ENCODE measurements at regions not wholly inside any gene's neighbourhood (a gene's known extent, or its start where the extent isn't known, plus 50 kb on each side); places are given as distances from the start of the nearest gene placed in this dataset.

GRCh38 chr10:31194986-31195385 is 124.0 kb upstream of the ZEB1 start:
- H3K36me3 Mint-ChIP-seq (ENCODE audit: low read depth): no peaks in the 10 kb centered on the region
- no peak for DNase-seq (ENCODE audit: low read depth, low spot score)
- TF ChIP-seq CTCF (conservative IDR thresholded peaks at IDR 0.05): no peak
- H3K4me3 Mint-ChIP-seq: no peak overlapping the region
- peaks cover 8% of the 10 kb centered on the region for H3K4me1 Mint-ChIP-seq
- H3K27me3 Mint-ChIP-seq (ENCODE audit: low read depth): no peaks in the 10 kb centered on the region
- no peaks in the 10 kb centered on the region for H3K9me3 Mint-ChIP-seq
- H3K27ac Mint-ChIP-seq (ENCODE audit: unreplicated experiment): peak overlapping the region; percentile 63

- TF ChIP-seq CTCF (conservative IDR thresholded peaks at IDR 0.05): no peak
- DNase-seq (ENCODE audit: low read depth, low spot score): no peak
- Mint-ChIP-seq H3K36me3 (ENCODE audit: low read depth) (no peaks in the 10 kb centered on the region), H3K27me3 (ENCODE audit: low read depth) (no peaks in the 10 kb centered on the region), H3K9me3 (no peaks in the 10 kb centered on the region), H3K4me3 (no peak overlapping the region), H3K27ac (ENCODE audit: unreplicated experiment) (no peak overlapping the region), H3K4me1 (peaks cover 8% of the 10 kb centered on the region)
Observed at GRCh38 chr10:31197886-31198285, 121.1 kb upstream of the ZEB1 start.

- Mint-ChIP-seq H3K27ac (ENCODE audit: unreplicated experiment) (no peak overlapping the region), H3K4me3 (no peak overlapping the region)
- DNase-seq (ENCODE audit: low read depth, low spot score): no peak
Observed at GRCh38 chr10:31204090-31204489, 114.9 kb upstream of the ZEB1 start.

GRCh38 chr10:31207636-31208035 is 111.4 kb upstream of the ZEB1 start:
- no peak for TF ChIP-seq CTCF (conservative IDR thresholded peaks at IDR 0.05)
- Mint-ChIP-seq H3K27me3 (ENCODE audit: low read depth) (no peaks in the 10 kb centered on the region), H3K36me3 (ENCODE audit: low read depth) (no peaks in the 10 kb centered on the region), H3K9me3 (peaks cover 3% of the 10 kb centered on the region), H3K4me1 (peaks cover 3% of the 10 kb centered on the region), H3K27ac (ENCODE audit: unreplicated experiment) (peak overlapping the region; percentile 19), H3K4me3 (no peak overlapping the region)
- DNase-seq (ENCODE audit: low read depth, low spot score): no peak

More at GRCh38 chr10:31204090-31204489, 114.9 kb upstream of the ZEB1 start:
- Mint-ChIP-seq H3K27me3 (ENCODE audit: low read depth) (no peaks in the 10 kb centered on the region), H3K4me1 (no peaks in the 10 kb centered on the region), H3K36me3 (ENCODE audit: low read depth) (no peaks in the 10 kb centered on the region), H3K9me3 (peaks cover 3% of the 10 kb centered on the region)
- no peak for TF ChIP-seq CTCF (conservative IDR thresholded peaks at IDR 0.05)

DNA sequence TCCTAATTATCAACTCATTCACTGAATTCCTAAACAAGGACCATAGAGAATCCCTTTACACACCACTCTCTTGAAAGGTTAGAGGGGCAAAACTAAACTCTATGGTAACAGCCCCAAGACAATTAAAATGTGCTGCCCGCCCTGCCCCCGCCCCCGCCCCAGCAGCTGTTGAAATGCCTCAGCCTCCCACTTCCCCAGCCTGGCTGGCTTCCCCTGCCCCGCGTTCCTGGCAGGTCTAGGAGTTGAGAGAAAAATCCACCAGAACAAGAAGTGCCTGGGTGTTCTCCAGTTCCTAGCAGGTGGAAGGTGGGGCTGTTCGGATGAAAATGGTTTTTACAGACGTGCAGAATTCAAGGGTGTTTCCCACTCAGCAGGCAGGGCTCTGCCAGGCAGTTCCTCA is 109.5 kb upstream of the ZEB1 start:
- no peak overlapping the region for H3K27ac Mint-ChIP-seq (ENCODE audit: unreplicated experiment)
- peaks cover 3% of the 10 kb centered on the region for H3K9me3 Mint-ChIP-seq
- no peaks in the 10 kb centered on the region for H3K36me3 Mint-ChIP-seq (ENCODE audit: low read depth)
- TF ChIP-seq CTCF (conservative IDR thresholded peaks at IDR 0.05): no peak
- H3K4me3 Mint-ChIP-seq: no peak overlapping the region
- H3K4me1 Mint-ChIP-seq: peaks cover 8% of the 10 kb centered on the region
- no peak for DNase-seq (ENCODE audit: low read depth, low spot score)
- no peaks in the 10 kb centered on the region for H3K27me3 Mint-ChIP-seq (ENCODE audit: low read depth)

DNA sequence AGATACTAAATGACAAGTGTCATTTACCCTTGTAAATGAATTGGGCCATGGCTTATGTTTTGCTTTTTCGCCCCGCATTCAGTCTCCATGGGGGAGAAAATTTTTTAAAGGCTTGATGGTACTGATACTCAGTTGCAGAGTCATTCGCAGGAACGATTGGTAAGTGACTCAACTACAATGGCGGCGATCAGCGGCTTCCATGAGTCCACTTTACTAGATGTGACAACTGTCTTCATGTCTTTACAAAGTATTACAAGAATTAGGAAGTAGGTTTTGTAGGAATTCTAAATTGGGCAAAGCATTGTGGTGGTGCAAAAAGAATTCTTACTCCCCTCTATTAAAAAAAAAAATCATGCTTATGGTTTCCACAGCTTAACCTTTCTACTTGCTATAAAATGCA is 108.8 kb upstream of the ZEB1 start:
- H3K27me3 Mint-ChIP-seq (ENCODE audit: low read depth): no peaks in the 10 kb centered on the region
- H3K4me3 Mint-ChIP-seq: no peak overlapping the region
- peaks cover 3% of the 10 kb centered on the region for H3K9me3 Mint-ChIP-seq
- H3K27ac Mint-ChIP-seq (ENCODE audit: unreplicated experiment): no peak overlapping the region
- H3K4me1 Mint-ChIP-seq: peaks cover 8% of the 10 kb centered on the region
- TF ChIP-seq CTCF (conservative IDR thresholded peaks at IDR 0.05): no peak
- no peak for DNase-seq (ENCODE audit: low read depth, low spot score)
- no peaks in the 10 kb centered on the region for H3K36me3 Mint-ChIP-seq (ENCODE audit: low read depth)

Measured in neural crest cell (in vitro differentiated cells).